Heart right ventricle (tissue), 16 donors: ENCODE measurements at regions not wholly inside any gene's neighbourhood (a gene's known extent, or its start where the extent isn't known, plus 50 kb on each side); places are given as distances from the start of the nearest gene placed in this dataset.

ENCODE experiments used
- ATAC-seq, 8 donors: fragments of 200-7000 bp; cut with Tn5 transposase; one replicate each; pipeline ENCODE4 v1.9.1; 2020; ENCODE audit warnings: mild to moderate bottlenecking in 8 of 8, moderate library complexity in 8 of 8, moderate number of reproducible peaks in 1 of 8
- DNase-seq, 2 donors: peaks; one replicate each; pipeline ENCODE4 v3.0.0-alpha.2; 2020
- H3K27ac ChIP-seq, 10 donors: fragments of 200-600 bp; sonication (generic) in 2 of 10; one replicate each; pipeline versions ENCODE4 v1.5.0 to v1.8.0; 2020 to 2022; ENCODE audit warnings: mild to moderate bottlenecking in 3 of 10
- H3K27me3 ChIP-seq, 7 donors: fragments of 200-600 bp; one replicate each; pipeline ENCODE4 v1.8.0; 2021 to 2022; ENCODE audit warnings: mild to moderate bottlenecking in 2 of 7
- H3K36me3 ChIP-seq, 9 donors: fragments of 200-600 bp; sonication (generic) in 1 of 9; one replicate each; pipeline versions ENCODE4 v1.5.0 to v1.8.0; 2020 to 2022; ENCODE audit warnings: mild to moderate bottlenecking in 2 of 9
- H3K4me1 ChIP-seq, 9 donors: fragments of 200-600 bp; sonication (generic) in 1 of 9; one replicate each; pipeline versions ENCODE4 v1.5.0 to v1.8.0; 2020 to 2022; ENCODE audit warnings: mild to moderate bottlenecking in 4 of 9
- H3K4me3 ChIP-seq, 10 donors: fragments of 200-600 bp; sonication (generic) in 2 of 10; one replicate each; pipeline versions ENCODE4 v1.5.0 to v1.8.0; 2020 to 2022; ENCODE audit warnings: mild to moderate bottlenecking in 7 of 10, moderate library complexity in 2 of 10
- H3K9me3 ChIP-seq, 11 donors: fragments of 200-600 bp in 10 of 11; sonication (generic) in 2 of 11; one replicate each; pipeline versions ENCODE4 v1.5.0 to v1.8.0; 2013 to 2022; ENCODE audit warnings: mild to moderate bottlenecking in 2 of 11, control low read depth in 1 of 11, moderate library complexity in 1 of 11
- CTCF ChIP-seq, 9 donors: fragments of 200-600 bp; sonication (generic) in 2 of 9; IDR thresholded peaks; one replicate each; pipeline versions ENCODE4 v1.5.0 to v1.8.0; 2021 to 2022; ENCODE audit warnings: antibody characterized with exemption in 9 of 9, mild to moderate bottlenecking in 5 of 9, moderate library complexity in 1 of 9
- WGBS, 2 donors: extraction: QIAGEN DNeasy Blood & Tissue Kit; methylation state at CpG; one replicate each; pipeline ENCODE4 v1.1.7; 2013; ENCODE audit warnings: inconsistent platforms in 1 of 2; 5-methylcytosine and 5-hydroxymethylcytosine counted together
- intact Hi-C, 10 donors: fragments of 100-400 bp; cut with DNase I; formaldehyde crosslinking; loops; one replicate each; pipeline versions ENCODE4 v1.11.1 to v1.14.2; 2022
- donor health status: Arrhythmogenic right ventricular cardiomyopathy.
- donor health status: ischemic (EF 13 %, LVEDD 7.1; RV severe dilation, severe dysfunction).
- donor health status: healthy with polysubstance abuse.
- donor health status: DM: no; HTN: yes; CAD: no.
- donor health status: DM: no; HTN: no; CAD: no.
- donor health status: ischemic (EF 25% LVEDD 6.9; RV normal size, moderate dysfunction).
- donor health status: ischemic (EF 25% LVEDD 5.7; RV mildly dilated, moderate dysfunction).
- donor health status: healthy.
- donor health status: DM: yes; HTN: yes; CAD: no.
- donor health status: Ischemic cardiomyopathy.
- donor health status: ischemic (EF 35%, LVEDD 5.7; RV mildly dilated, moderate dysfunction).
- donor health status: nonischemic (EF 11% LVEDD 7.7; RV severe dilation, severe dysfunction).
- donor health status: DM: yes; HTN: yes; CAD: no.
- donor health status: PGD.
- donor health status: ischemic (EF 29% LVEDD 5.4; RV normal size, mild dysfunction).
- donor health status: nonischemic (EF 23%, LVEDD 6.1; RV moderate dilation, normal function).

- peaks cover 0 to 11% (median 0%) of the 10 kb centered on the region in 9 donors for H3K4me1 ChIP-seq
- DNase-seq (no peak), ATAC-seq (no peak)
- H3K4me3 ChIP-seq = no peak overlapping the region
- peaks cover 0 to 11% (median 0%) of the 10 kb centered on the region in 7 donors for H3K27me3 ChIP-seq
- H3K27ac ChIP-seq = no peak overlapping the region
- no peaks in the 10 kb centered on the region for H3K36me3 ChIP-seq
- TF ChIP-seq CTCF (IDR thresholded peaks at IDR 0.05) = no peak
- intact Hi-C loops = no loop called here
- H3K9me3 ChIP-seq = no peaks in the 10 kb centered on the region
- 45 to 69% methylated on average over 6 of the region's 6 CpGs for WGBS, 2 donors
Measured at GRCh38 chr16:86892509-86892908, 314.2 kb downstream of the FOXL1 start.

GRCh38 chr16:86893506-86893905, 315.2 kb downstream of the FOXL1 start:
- no peak for TF ChIP-seq CTCF (IDR thresholded peaks at IDR 0.05)
- intact Hi-C loops = no loop called here
- Histone ChIP-seq H3K27ac (no peak overlapping the region), H3K9me3 (no peaks in the 10 kb centered on the region), H3K4me3 (no peak overlapping the region), H3K27me3 (peaks cover 0 to 11% (median 0%) of the 10 kb centered on the region in 7 donors), H3K36me3 (no peaks in the 10 kb centered on the region), H3K4me1 (peaks cover 0 to 11% (median 0%) of the 10 kb centered on the region in 9 donors)
- no peak for DNase-seq
- WGBS, 2 donors = 92 to 94% methylated on average over 10 of the region's 10 CpGs
- no peak for ATAC-seq

GRCh38 chr16:86894029-86894567, 315.7 kb downstream of the FOXL1 start:
- Histone ChIP-seq H3K36me3 (no peaks in the 10 kb centered on the region), H3K9me3 (no peaks in the 10 kb centered on the region), H3K4me1 (peaks cover 0 to 11% (median 0%) of the 10 kb centered on the region in 9 donors), H3K27me3 (peaks cover 0 to 11% (median 0%) of the 10 kb centered on the region in 7 donors), H3K27ac (no peak overlapping the region), H3K4me3 (no peak overlapping the region)
- no peak for TF ChIP-seq CTCF (IDR thresholded peaks at IDR 0.05)
- intact Hi-C loops = no loop called here
- DNase-seq = no peak
- peak in 1 of 8 donors; percentile 30 for ATAC-seq
- WGBS, 2 donors = 92 to 93% methylated on average over 24 of the region's 24 CpGs

GRCh38 chr16:86894925-86895324, 316.6 kb downstream of the FOXL1 start:
- WGBS, 2 donors = 83 to 86% methylated on average over 15 of the region's 15 CpGs
- no peaks in the 10 kb centered on the region for H3K36me3 ChIP-seq
- H3K27ac ChIP-seq = no peak overlapping the region
- H3K27me3 ChIP-seq = peaks cover 0 to 11% (median 0%) of the 10 kb centered on the region in 7 donors
- H3K9me3 ChIP-seq = no peaks in the 10 kb centered on the region
- intact Hi-C loops = no loop called here
- no peak for TF ChIP-seq CTCF (IDR thresholded peaks at IDR 0.05)
- ATAC-seq = no peak
- peaks cover 0 to 11% (median 0%) of the 10 kb centered on the region in 9 donors for H3K4me1 ChIP-seq
- H3K4me3 ChIP-seq = no peak overlapping the region
- no peak for DNase-seq
